GM19035 (cell line): ENCODE measurements at regions not wholly inside any gene's neighbourhood (a gene's known extent, or its start where the extent isn't known, plus 50 kb on each side); places are given as distances from the start of the nearest gene placed in this dataset.

ENCODE experiments used
- ATAC-seq: cut with Tn5 transposase; IDR thresholded peaks from one replicate; pipeline ENCODE4 v1.9.1; 2021; ENCODE audit not compliant: unreplicated experiment

DNA sequence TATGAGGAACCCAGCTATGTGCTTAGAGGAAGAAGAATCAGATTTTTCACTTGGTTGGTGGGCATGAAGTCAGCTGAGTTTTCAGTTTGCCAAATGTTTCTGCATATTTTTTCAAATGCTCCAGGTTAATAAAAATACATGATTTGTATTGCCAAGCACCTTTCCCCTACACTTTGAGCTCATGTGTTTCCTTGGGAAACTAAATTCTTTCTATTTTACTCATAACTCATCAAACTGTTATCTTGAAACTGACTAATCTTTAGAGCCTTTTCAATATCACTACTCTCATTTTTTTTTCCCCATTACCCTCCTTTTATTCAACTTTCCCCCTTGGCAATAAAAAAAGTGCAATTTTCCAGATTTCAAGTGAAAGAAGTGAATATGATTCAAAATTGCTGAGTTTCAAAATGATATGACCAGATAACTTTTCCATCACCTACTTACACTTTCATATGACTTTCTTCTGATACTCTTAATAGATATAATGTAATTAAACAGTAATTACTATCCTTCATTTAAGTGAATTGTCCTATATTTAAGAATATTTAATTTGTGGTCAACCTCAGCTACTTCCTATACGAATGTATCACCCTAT, 91.9 kb upstream of the SOX6 start:
- no peak for ATAC-seq

DNA sequence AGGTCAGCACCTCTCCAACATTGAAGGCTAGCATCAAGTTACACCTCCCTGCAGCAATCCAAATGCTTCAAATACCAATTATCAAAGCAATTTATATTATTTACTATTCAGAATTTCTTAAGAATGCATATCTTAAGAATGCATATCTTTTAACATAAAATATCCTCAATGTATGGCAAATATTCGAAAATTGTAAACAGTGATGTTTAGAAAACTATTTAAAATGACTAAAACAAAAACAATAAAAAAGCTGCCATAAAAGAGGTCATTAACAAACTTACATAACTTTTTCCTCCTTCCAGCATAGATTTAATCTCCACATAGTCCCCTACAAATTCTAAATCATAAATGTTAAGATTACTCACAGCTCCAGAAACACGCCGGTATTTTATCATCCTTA, 85.1 kb upstream of the SOX6 start:
- no peak for ATAC-seq

DNA sequence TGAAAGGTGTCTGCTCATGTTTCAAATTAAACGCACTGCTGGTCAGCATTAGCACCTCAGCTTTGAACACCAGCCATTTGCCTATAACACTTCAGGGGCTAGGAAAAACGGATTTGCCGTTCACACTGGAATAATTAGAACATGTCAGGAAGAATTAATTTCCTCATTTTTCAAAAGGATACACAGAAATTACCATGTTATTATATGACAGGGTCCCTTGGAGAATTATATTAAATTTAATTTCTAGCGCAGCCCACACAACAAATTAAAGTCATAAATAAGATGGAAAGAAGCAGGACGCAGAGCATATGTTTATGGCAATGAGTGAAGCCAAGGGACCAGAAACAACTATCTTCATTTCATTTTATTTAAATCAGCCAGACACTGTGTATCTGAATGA, 83.8 kb upstream of the SOX6 start:
- ATAC-seq: no peak

DNA sequence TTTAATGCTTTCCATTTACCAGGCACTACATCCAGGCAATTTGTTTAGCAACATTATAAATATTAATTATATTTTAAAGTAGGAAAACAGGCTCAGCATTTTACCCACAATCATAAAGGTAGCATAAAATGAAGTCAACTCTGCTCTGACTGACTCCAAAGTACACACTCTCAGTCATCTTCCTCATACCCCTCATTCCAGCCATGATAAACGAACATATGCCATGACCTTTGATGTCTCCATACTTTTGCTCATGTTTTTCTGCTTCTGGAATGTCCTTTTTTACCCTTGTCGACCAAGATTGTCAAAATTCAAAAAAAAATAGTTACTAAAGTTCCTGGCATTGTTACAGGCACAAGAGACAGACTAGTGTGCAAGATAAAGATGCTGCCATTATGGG, 77.7 kb upstream of the SOX6 start:
- no peak for ATAC-seq

DNA sequence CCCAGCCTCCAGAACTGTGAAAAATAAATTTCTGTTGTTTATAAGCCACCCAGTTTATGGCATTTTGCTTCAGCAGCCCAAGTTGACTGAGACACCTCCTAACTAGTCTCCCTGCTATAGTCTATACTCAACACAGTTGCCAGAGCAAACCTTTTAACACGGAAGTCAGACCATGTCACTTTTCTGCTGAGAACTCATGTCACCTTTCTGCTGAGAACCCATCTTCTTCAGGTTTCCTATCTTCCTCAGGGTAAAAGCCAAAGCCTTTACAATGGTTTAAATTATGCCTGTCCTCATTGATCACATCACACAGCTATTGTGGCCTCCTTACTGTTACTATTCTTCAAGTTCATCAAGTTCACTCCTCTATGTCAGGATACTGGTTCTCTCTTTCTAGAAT, 74.3 kb upstream of the SOX6 start:
- no peak for ATAC-seq

DNA sequence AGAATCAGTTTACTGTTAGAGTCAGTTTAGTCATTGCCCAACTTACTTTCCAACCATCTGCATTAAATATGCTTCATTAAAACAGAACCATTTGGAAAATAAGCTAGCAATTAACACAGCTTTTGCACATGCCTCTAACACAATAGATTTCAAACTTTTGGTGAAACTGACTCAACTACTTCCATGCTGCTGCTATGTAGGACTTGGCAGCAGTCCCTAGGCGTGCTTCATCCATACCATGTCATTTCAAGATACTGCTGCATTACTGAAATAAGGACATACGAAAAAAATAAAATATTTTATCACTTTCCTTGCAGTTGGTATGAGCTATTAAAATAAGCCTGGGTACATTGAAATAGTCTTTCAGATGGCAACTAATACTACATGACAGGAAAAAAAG, 65.5 kb upstream of the SOX6 start:
- ATAC-seq: no peak

DNA sequence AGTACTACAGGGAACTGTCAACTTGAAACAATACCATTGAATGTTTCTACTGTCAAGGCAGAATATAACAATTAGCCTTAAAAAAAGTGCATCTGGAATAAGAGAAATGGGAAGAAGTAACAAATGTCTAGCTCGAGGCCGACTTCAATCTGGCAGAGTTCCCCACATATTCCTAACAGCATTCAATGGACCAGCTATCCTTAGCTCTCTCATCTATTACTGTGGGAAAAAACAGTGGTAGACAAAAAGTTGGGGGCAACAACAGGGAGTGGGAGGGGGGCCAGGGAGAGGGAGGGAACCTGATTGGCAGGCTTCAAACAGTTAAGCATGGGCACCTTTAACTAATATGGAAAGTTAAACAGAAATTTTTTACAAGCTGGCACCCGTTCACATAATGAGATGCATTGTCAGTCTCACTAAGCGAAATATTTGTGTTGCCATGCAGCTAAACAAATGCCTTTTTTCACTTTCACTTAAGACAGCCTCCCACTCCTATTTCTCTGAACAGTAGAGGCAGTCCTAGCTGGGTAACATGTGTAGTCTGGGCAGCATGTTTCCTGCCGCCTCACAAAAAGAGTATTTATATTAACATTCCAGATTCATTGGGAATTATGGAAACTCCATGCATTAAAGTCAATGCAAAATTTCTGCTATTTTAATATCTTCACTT, 62.2 kb upstream of the SOX6 start:
- no peak for ATAC-seq

DNA sequence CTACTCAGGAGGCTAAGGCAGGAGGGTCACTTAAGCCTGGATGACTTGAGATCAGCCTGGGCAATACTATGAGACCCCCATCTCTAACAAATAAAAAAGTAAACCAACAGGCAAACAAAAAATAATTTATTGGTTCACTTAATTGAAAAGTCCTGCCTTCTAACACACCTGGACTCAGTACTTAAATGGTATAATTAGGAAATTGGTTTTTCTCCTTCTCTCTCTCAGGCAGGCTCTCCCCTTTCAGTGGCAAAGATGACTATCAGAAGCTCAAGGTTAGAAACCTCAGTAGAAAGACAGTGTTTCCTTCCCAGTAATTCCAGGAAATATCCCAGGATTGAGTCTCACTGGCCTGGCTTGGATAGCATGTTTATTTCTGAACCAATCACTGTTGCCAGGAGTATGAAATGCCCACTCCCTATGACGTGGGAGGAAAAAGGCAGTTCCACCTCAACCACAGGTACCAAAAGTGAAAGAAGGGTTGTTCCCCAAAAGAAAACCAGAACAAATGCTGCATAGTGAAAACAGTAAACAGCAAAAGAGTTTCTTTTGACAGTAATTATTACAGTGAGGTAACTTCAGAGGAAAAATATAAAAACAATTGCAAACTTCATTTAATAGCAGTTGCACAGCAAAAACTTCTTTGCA, 56.3 kb upstream of the SOX6 start:
- ATAC-seq: peak; percentile 79

DNA sequence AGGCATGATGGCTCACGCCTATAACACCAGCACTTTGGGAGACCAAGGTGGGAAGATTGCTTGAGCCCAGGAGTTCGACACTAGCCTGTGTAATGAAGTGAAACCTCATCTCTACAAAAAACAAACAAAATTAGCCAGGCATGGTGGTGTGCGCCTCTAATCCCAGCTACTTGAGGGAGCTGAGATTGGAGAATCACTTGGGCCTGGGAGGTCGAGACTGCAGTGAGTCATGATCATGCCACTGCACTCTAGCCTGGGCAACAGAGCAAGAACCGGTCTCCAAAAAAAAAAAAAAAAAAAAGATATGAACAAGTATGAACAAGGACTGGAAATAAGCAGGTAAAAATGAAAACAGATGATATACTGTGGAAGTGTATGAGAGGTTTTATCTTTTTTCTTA, 54.1 kb upstream of the SOX6 start:
- no peak for ATAC-seq

DNA sequence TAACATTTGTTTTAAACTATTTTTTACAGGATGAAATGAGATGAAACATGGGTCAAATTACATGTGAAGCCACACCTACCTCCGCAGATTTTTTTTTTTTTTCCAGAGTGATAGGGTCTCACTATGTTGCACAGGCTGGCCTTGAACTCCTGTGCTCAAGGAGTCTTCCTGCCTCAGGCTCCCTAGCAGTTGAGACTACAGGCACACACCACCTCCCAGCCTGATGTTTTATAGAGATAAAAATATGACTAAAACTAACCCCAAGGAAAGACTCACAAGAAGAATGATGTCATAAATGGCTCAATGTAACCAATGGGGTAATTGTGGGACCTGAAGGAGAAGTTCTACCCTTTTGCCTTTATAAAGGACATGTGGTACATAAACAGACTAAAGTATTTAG, 52.3 kb upstream of the SOX6 start:
- ATAC-seq: no peak

DNA sequence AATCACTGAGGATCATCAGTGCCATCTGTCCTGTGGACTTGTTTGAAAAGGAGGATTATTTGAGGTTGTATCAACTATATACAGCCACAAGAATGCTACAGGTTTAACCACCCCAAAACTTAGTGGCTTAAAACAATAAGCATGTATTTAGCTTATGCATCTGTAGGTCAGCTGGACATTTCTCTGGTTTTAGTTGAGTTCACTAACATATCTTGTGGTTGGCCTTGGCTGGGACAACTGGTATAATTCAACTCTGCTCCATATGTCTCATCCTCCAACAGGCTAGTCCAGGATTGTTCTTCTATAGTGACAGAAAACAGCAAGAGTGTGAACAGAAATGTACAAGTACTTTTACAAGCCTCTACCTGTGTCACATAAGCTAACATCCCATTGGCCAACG, 49.9 kb upstream of the SOX6 start:
- no peak for ATAC-seq
